Mesodermal cell (in vitro differentiated cells): ENCODE measurements at regions not wholly inside any gene's neighbourhood (a gene's known extent, or its start where the extent isn't known, plus 50 kb on each side); places are given as distances from the start of the nearest gene placed in this dataset.

Experiments used
- H3K27ac ChIP-seq: 2 replicates; pipeline ENCODE4 v1.7.0; 2013; ENCODE audit warnings: mild to moderate bottlenecking, low read depth, low read length, moderate library complexity; ENCODE audit not compliant: severe bottlenecking
- H3K36me3 ChIP-seq: 2 replicates; pipeline ENCODE4 v1.7.1; 2013; ENCODE audit warnings: mild to moderate bottlenecking, low read length, moderate library complexity; ENCODE audit not compliant: control insufficient read depth, insufficient read depth
- H3K4me1 ChIP-seq: one replicate; pipeline ENCODE4 v1.7.1; 2013; ENCODE audit warnings: mild to moderate bottlenecking, low read length; ENCODE audit not compliant: insufficient read depth, control insufficient read depth, poor library complexity, severe bottlenecking
- H3K4me3 ChIP-seq: 2 replicates; pipeline ENCODE4 v1.7.0; 2013; ENCODE audit warnings: low read length, control low read depth, mild to moderate bottlenecking; ENCODE audit not compliant: insufficient read depth, poor library complexity, severe bottlenecking; ENCODE audit errors: extremely low read depth
- H3K9me3 ChIP-seq: 2 replicates; pipeline ENCODE4 v1.7.1; 2013; ENCODE audit warnings: mild to moderate bottlenecking, low read length, moderate library complexity; ENCODE audit not compliant: control insufficient read depth
- WGBS, 2 experiments: methylation state at CpG; one replicate each; pipeline ENCODE4 v1.1.5; 2013; ENCODE audit warnings: missing lambda C conversion rate in 2 of 2; ENCODE audit not compliant: insufficient coverage in 2 of 2; 5-methylcytosine and 5-hydroxymethylcytosine counted together

DNA sequence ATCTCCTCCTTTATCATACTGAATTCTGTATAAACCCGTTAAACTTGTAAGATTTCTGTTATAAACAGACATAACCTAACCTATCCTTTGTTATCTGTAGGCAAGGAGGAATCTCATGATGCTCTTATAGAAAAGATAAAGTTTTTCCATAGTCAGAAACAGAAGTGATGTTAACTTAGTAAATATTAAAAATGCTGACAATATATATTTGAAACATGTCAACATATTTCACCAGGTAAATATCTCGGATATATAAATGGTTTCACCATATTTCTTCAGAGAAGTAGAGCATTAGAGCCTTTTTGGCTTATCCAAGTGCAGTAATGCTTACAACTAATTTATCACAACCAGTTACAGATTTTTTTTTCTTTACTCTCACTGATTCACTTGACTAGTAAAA, 625.9 kb downstream of the PDHA2 start:
- WGBS, 2 experiments: no CpG with 5 or more reads among the region's 2 CpGs
- Histone ChIP-seq H3K27ac (no peak overlapping the region), H3K4me3 (no peak overlapping the region), H3K9me3 (peaks cover 5% of the 10 kb centered on the region), H3K36me3 (no peaks in the 10 kb centered on the region), H3K4me1 (no peaks in the 10 kb centered on the region)

DNA sequence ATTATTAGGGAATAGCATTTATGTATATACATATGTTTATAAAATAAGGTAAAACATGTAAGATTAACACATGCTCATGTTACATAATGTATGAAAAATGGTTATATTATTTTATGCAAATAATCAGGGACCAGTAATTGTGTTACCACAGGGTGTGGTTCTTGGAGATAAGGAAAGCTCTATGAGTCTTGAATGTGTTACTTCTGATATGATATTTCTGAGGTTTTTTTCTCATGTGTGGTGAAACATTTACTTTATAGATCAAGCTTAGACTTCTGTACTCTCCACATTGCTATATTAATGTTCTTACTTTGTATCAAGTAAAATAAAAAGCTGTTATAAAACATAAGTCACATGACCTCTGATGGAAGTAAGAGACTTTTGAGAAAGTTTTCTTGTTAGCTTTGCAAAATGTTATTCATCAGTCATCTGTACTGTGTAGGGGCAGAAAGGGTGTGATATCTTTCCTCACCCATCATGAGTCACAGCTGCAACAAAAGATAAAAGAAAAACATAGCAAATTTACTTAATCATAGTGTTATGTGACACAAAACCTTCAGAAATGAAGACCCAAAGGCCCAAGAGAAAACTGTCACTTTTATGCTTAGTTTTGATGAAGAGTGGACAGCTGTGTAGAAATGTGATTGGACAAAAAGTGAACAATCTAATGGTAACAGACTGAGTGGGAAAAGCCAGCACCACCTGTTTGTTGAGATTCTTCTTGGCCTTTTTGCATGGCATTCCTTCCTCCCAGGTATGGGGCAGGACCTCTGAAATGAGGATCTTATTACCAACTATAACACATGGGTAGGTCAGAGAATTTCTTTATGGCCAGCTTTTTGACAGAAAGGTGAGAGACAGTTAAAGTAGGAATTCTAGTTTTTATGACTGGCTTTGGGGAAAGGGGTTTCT, 632.3 kb downstream of the PDHA2 start:
- Histone ChIP-seq H3K9me3 (peaks cover 5% of the 10 kb centered on the region), H3K27ac (no peak overlapping the region)

GRCh38 chr4:96473246-96473645, 633.4 kb downstream of the PDHA2 start:
- H3K36me3 ChIP-seq: no peaks in the 10 kb centered on the region
- WGBS, 2 experiments: no CpG with 5 or more reads among the region's 1 CpG
- peaks cover 5% of the 10 kb centered on the region for H3K9me3 ChIP-seq
- H3K4me3 ChIP-seq: no peak overlapping the region
- no peaks in the 10 kb centered on the region for H3K4me1 ChIP-seq
- no peak overlapping the region for H3K27ac ChIP-seq

More for the DNA sequence above, 632.3 kb downstream of the PDHA2 start:
- H3K4me1 ChIP-seq: no peaks in the 10 kb centered on the region
- H3K4me3 ChIP-seq: no peak overlapping the region
- no peaks in the 10 kb centered on the region for H3K36me3 ChIP-seq

- no peaks in the 10 kb centered on the region for H3K9me3 ChIP-seq
- no peak overlapping the region for H3K27ac ChIP-seq
- no peaks in the 10 kb centered on the region for H3K4me1 ChIP-seq
- no peak overlapping the region for H3K4me3 ChIP-seq
- 84 to 96% methylated on average over 3 of the region's 4 CpGs for WGBS, 2 experiments
- no peaks in the 10 kb centered on the region for H3K36me3 ChIP-seq
Measured at GRCh38 chr4:96483308-96484030, 643.6 kb downstream of the PDHA2 start.

DNA sequence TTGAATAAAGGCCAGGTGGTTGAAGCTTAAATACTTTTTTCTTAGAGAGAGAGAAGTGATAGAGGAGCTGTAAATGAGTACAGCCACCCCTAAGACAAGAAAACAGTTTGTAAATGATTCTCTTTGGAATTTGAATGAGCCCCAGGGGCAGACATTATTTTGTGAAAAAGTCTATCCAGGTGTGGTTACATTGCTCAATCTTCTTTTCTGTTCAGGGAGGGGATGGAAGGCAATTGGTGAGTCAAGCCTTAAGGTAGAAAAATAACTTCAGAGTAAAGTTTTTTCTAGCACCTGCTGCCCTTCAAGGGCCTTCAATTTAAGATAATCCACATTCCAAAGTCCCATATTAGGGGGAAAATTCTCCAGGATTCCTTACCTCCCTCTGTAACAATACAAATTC, 646.7 kb downstream of the PDHA2 start:
- H3K36me3 ChIP-seq: no peaks in the 10 kb centered on the region
- no peak overlapping the region for H3K27ac ChIP-seq
- H3K4me1 ChIP-seq: no peaks in the 10 kb centered on the region
- no peaks in the 10 kb centered on the region for H3K9me3 ChIP-seq
- no peak overlapping the region for H3K4me3 ChIP-seq

GRCh38 chr4:96497621-96498020, 657.7 kb downstream of the PDHA2 start:
- Histone ChIP-seq H3K27ac (no peak overlapping the region), H3K36me3 (no peaks in the 10 kb centered on the region), H3K9me3 (no peaks in the 10 kb centered on the region), H3K4me1 (no peaks in the 10 kb centered on the region), H3K4me3 (no peak overlapping the region)
- 79 to 86% methylated on average over 2 of the region's 2 CpGs for WGBS, 2 experiments

DNA sequence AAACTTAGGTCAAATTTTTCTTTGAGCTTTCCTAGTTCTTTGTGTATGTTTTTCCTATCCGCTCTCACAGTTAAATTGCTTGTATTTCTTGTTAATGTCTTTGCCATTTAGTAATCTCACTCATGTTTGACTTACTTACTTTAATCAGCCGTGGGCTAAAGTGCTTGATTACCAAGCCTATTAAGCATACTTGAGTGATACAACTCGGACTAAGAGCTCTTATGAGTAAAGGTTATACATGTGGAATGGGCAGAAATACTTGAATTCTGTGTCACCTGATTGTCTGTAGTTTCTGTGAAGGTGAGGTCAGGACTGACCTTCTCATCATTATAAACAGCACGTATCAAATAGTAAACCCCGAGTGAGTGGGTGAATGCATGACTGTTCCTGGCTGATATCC, 664.5 kb downstream of the PDHA2 start:
- WGBS, 2 experiments: 100% methylated on average over 1 to 3 of the region's 5 CpGs
- H3K36me3 ChIP-seq: no peaks in the 10 kb centered on the region

DNA sequence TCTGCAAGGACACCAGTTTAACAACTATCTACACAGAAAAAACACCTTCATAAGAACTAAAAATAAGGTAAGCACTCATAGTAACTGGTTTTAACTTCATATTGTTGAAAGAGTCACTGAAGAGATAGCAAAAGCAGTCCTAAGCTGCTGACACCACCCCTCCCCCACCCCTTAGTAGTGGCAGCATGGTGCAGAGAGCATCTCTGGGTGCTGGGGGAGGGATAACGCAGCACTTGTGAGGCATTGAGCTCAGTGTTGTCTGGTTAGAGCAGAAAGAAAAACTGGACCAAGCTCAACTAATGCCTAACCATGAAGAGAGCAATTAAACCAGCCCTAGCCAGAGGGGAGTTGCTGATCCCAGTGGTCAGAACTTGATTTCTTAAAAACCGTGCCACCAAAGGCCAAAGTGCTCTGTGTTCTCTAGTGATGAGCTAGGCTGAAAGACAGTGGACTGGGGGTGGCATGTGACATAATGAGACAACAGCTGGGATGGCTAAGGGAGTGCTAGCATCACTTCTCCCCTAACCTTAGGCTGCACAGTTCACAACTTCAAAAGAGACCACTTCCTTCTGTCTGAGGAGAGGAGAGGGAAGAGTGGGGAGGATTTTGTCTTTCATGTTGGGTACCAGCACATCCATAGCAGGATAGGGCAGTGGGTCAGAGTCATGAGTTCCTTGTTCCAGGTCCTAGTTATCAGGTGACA, 669.3 kb downstream of the PDHA2 start:
- no peak overlapping the region for H3K27ac ChIP-seq
- H3K9me3 ChIP-seq: no peaks in the 10 kb centered on the region
- no peak overlapping the region for H3K4me3 ChIP-seq
- H3K36me3 ChIP-seq: no peaks in the 10 kb centered on the region
- H3K4me1 ChIP-seq: no peaks in the 10 kb centered on the region
- 91% methylated on average over 1 of the region's 2 CpGs; no CpG with 5 or more reads in 1 of the 2 experiments for WGBS, 2 experiments

More for the DNA sequence above, 664.5 kb downstream of the PDHA2 start:
- Histone ChIP-seq H3K27ac (no peak overlapping the region), H3K4me1 (no peaks in the 10 kb centered on the region), H3K4me3 (no peak overlapping the region), H3K9me3 (no peaks in the 10 kb centered on the region)

DNA sequence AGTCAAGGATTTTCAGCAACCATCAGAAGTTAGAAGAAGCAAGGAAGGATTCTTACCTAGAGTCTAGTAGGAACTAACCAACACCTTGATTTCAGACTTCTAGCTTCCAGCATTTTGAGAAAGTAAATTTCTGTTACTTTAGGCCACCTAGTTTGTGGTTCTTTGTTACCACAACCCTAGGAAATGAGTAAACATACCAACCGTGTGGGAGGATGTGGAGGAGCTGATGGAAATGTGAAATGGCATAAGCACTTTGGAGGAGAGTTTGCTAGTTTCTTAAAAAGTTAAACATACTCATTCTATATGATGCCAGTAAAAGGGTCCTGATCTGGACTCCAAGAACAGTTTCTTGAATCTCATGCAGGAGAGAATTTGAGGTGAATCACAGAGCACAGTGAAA, 679.4 kb downstream of the PDHA2 start:
- H3K4me1 ChIP-seq: no peaks in the 10 kb centered on the region
- H3K4me3 ChIP-seq: no peak overlapping the region
- no peaks in the 10 kb centered on the region for H3K36me3 ChIP-seq
- WGBS, 2 experiments: no CpG with 5 or more reads among the region's 1 CpG
- no peak overlapping the region for H3K27ac ChIP-seq
- H3K9me3 ChIP-seq: peaks cover 8% of the 10 kb centered on the region

DNA sequence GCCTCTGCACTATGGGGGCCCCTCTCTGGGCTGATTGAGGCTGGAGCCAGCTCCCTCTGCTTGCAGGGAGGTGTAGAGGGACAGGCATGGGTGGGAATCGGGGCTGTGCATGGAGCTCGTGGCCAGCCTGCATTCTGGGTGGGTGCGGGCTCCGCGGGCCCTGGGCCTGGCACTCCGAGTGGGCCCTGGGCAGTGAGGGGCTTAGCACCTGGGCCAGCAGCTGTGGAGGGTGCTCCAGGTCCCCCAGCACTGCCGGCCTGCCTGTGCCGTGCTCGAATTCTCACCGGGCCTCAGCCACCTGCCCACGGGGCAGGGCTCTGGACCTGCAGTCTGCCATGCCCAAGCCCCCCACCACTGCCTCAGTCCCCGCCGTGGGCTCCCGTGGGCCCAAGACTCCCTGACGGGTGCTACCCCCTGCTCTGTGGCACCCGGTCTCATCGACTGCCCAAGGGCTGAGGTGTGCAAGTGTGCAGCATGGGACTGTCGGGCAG, 681.2 kb downstream of the PDHA2 start:
- Histone ChIP-seq H3K36me3 (no peaks in the 10 kb centered on the region), H3K4me3 (no peak overlapping the region), H3K4me1 (peaks cover 5% of the 10 kb centered on the region), H3K27ac (no peak overlapping the region), H3K9me3 (peaks cover 8% of the 10 kb centered on the region)
- WGBS, 2 experiments: 90 to 94% methylated on average over 12 to 16 of the region's 18 CpGs
